Panc1 (cell line): ENCODE measurements at regions not wholly inside any gene's neighbourhood (a gene's known extent, or its start where the extent isn't known, plus 50 kb on each side); places are given as distances from the start of the nearest gene placed in this dataset.

Source experiments
- ATAC-seq: fragments of 200-7000 bp; cut with Tn5 transposase; 2 replicates; pipeline ENCODE4 v1.9.1; 2020; ENCODE audit warnings: mild to moderate bottlenecking, moderate library complexity
- BruUV-seq: library from RNA; stranded (reverse); fragments of 400-500 nt; replicated peaks from 2 replicates; lab custom pipeline; 2021; lab: Mats Ljungman, UMichigan
- CTCF ChIA-PET: fragments of 300-600 bp; sonication (Branson Sonifier 250); formaldehyde crosslinking; loops from one replicate; lab custom pipeline; 2022; ENCODE audit warnings: antibody characterized with exemption; lab: Charles Lee
- POLR2A ChIA-PET: fragments of 300-600 bp; sonication (Branson Sonifier 250); formaldehyde crosslinking; loops from one replicate; lab custom pipeline; 2022; ENCODE audit warnings: antibody characterized with exemption; lab: Charles Lee
- DNase-seq: peaks from one replicate; pipeline ENCODE4 v3.0.0-alpha.2; 2010; ENCODE audit warnings: low read depth, low spot score
- H3K27ac ChIP-seq: 2 replicates; pipeline ENCODE4 v1.5.1; 2011; ENCODE audit warnings: mild to moderate bottlenecking, low read length, inconsistent platforms
- H3K27me3 ChIP-seq: fragments of 200-500 bp; sonication (Bioruptor generic); 2 replicates; pipeline ENCODE4 v1.6.0; 2014; ENCODE audit warnings: low read length, inconsistent platforms; ENCODE audit not compliant: control insufficient read depth, insufficient read depth
- H3K36me3 ChIP-seq: fragments of 200-500 bp; sonication (Bioruptor generic); 2 replicates; pipeline ENCODE4 v1.5.1; 2014; ENCODE audit warnings: inconsistent platforms, mild to moderate bottlenecking, low read length, moderate library complexity; ENCODE audit not compliant: control insufficient read depth, insufficient read depth
- H3K4me1 ChIP-seq: 2 replicates; pipeline ENCODE4 v1.5.1; 2011; ENCODE audit warnings: inconsistent platforms, mild to moderate bottlenecking, low read length, moderate library complexity; ENCODE audit not compliant: control insufficient read depth, insufficient read depth
- H3K4me3 ChIP-seq, 2 experiments: 2 replicates each; pipeline ENCODE4 v1.5.1; 2011 to 2012; ENCODE audit warnings: low read depth in 2 of 2, low read length in 2 of 2, mild to moderate bottlenecking in 2 of 2, inconsistent platforms in 1 of 2, moderate library complexity in 1 of 2
- H3K9me3 ChIP-seq: fragments of 200-500 bp; sonication (Bioruptor generic); 2 replicates; pipeline ENCODE4 v1.5.1; 2014; ENCODE audit warnings: low read depth, mild to moderate bottlenecking, inconsistent platforms, low read length, moderate library complexity; ENCODE audit not compliant: control insufficient read depth, insufficient read depth
- CTCF ChIP-seq: fragments of 450-650 bp; IDR thresholded peaks from 2 replicates; pipeline ENCODE4 v1.5.1; 2017; ENCODE audit warnings: mild to moderate bottlenecking
- POLR2AphosphoS5 ChIP-seq: IDR thresholded peaks from 2 replicates; pipeline ENCODE4 v1.6.1; 2012; ENCODE audit warnings: mild to moderate bottlenecking, low read depth, low read length, moderate library complexity
- SIN3A ChIP-seq: IDR thresholded peaks from 2 replicates; pipeline ENCODE4 v1.6.1; 2012; ENCODE audit warnings: low read depth, mild to moderate bottlenecking, low read length, moderate library complexity, borderline replicate concordance; ENCODE audit not compliant: insufficient read depth
- TCF7L2 ChIP-seq: IDR thresholded peaks from 2 replicates; pipeline ENCODE4 v1.6.1; 2011; ENCODE audit warnings: mild to moderate bottlenecking, low read depth, low read length, inconsistent platforms
- in situ Hi-C: cut with HindIII; loops from 2 replicates; pipeline ENCODE4 v1.10.0; 2016; ENCODE audit warnings: low sequenced_read_pairs, low pct_unique_long_range_greater_than_20kb
- intact Hi-C: fragments of 100-400 bp; cut with micrococcal nuclease; formaldehyde crosslinking; loops from one replicate; pipeline ENCODE4 v1.10.0; 2022; ENCODE audit not compliant: unreplicated experiment
- TF ChIP-seq, protein P1 (sequence below), 2 experiments: IDR thresholded peaks; 2 replicates each; pipeline ENCODE4 v1.6.1; 2011 to 2012; ENCODE audit warnings: low read depth in 2 of 2, control low read depth in 1 of 2, low read length in 1 of 2, mild to moderate bottlenecking in 1 of 2, moderate library complexity in 1 of 2; ENCODE audit not compliant: insufficient read depth in 1 of 2

DNA sequence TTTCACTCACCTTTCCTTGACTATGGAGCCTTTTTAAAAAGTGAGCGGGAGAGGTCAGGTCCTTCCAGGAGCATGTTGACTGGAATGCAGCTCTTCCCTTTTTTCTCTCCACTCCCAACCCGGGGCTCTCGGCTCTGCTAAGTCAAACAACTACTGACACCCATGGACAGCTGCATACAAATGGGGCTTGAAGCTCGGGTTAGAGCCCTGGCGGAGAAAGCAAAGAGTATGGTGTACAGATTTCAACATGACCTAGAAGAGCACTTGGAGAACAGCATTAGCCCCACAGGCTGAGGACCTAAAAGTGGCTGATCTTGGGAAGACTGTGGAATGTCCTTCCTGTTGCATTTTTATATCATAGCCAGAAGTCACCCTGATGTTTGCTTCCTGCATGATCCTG lies 162.0 kb upstream of the STMND1 start:
- Histone ChIP-seq H3K27me3 (peaks cover 16% of the 10 kb centered on the region), H3K4me3 (no peak overlapping the region), H3K27ac (no peak overlapping the region), H3K4me1 (no peaks in the 10 kb centered on the region), H3K9me3 (no peaks in the 10 kb centered on the region), H3K36me3 (no peaks in the 10 kb centered on the region)
- no TSS peak for BruUV-seq
- ATAC-seq (no peak), DNase-seq (no peak)
- in situ Hi-C loops: no loop called here
- TF ChIP-seq POLR2AphosphoS5 (no peak), TCF7L2 (no peak), SIN3A (no peak), CTCF (no peak)
- TF ChIP-seq, protein P1, sequence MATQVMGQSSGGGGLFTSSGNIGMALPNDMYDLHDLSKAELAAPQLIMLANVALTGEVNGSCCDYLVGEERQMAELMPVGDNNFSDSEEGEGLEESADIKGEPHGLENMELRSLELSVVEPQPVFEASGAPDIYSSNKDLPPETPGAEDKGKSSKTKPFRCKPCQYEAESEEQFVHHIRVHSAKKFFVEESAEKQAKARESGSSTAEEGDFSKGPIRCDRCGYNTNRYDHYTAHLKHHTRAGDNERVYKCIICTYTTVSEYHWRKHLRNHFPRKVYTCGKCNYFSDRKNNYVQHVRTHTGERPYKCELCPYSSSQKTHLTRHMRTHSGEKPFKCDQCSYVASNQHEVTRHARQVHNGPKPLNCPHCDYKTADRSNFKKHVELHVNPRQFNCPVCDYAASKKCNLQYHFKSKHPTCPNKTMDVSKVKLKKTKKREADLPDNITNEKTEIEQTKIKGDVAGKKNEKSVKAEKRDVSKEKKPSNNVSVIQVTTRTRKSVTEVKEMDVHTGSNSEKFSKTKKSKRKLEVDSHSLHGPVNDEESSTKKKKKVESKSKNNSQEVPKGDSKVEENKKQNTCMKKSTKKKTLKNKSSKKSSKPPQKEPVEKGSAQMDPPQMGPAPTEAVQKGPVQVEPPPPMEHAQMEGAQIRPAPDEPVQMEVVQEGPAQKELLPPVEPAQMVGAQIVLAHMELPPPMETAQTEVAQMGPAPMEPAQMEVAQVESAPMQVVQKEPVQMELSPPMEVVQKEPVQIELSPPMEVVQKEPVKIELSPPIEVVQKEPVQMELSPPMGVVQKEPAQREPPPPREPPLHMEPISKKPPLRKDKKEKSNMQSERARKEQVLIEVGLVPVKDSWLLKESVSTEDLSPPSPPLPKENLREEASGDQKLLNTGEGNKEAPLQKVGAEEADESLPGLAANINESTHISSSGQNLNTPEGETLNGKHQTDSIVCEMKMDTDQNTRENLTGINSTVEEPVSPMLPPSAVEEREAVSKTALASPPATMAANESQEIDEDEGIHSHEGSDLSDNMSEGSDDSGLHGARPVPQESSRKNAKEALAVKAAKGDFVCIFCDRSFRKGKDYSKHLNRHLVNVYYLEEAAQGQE (IDR thresholded peaks at IDR 0.05; ENCODE audit: insufficient read depth in 1 of 2, low read depth in 2 of 2, low read length in 1 of 2): no peak
- intact Hi-C loops: no loop called here
- POLR2A ChIA-PET: no interaction called here
- CTCF ChIA-PET: no interaction called here

- DNase-seq: no peak
- ChIA-PET CTCF (no interaction called here), POLR2A (no interaction called here)
- Histone ChIP-seq H3K36me3 (no peaks in the 10 kb centered on the region), H3K4me1 (no peaks in the 10 kb centered on the region), H3K4me3 (no peak overlapping the region), H3K9me3 (no peaks in the 10 kb centered on the region), H3K27me3 (peaks cover 20% of the 10 kb centered on the region), H3K27ac (no peak overlapping the region)
- intact Hi-C loops: no loop called here
- in situ Hi-C loops: no loop called here
- no TSS peak for BruUV-seq
- no peak for ATAC-seq
- TF ChIP-seq SIN3A (no peak), TCF7L2 (no peak), CTCF (no peak), POLR2AphosphoS5 (no peak)
- TF ChIP-seq, protein P1 (IDR thresholded peaks at IDR 0.05; ENCODE audit: insufficient read depth in 1 of 2, low read depth in 2 of 2, low read length in 1 of 2): no peak
These were observed 162.5 kb upstream of the STMND1 start for GRCh38 chr6:16939351-16939750.
